ENCODE measurements at regions not wholly inside any gene's neighbourhood (a gene's known extent, or its start where the extent isn't known, plus 50 kb on each side); places are given as distances from the start of the nearest gene placed in this dataset.

- no peak for DNase-seq
These were observed 116.5 kb downstream of the C9orf50 start for GRCh38 chr9:129504404-129504803.

DNA sequence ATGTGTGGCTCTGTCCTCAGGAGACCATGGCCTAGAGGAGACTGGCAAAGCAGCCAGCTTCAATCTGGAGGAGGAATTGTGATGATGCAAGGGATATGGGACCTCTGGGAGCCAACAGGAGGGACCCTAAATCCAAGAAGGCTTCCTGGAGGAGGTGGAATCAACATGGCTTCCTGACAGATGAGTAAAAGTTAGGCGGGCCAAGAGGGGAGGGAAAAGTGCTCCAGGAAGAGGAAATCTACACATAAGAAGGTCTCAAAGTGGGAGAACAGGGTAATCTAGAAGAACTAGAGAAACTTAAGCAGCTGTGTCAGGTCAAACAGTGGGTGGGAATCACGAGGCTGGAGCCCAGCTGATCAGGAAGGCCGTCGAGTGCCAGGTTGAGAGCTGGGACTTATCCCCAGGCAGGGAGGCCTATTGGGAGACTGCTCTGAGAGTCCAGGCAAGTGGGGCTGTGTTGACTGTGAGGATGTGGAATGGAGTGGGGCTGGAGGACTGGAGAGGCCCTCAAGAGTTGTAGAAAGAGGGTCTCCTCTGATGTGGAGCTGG is 119.1 kb downstream of the C9orf50 start:
- DNase-seq: no peak

GRCh38 chr9:129500863-129501770 is 119.8 kb downstream of the C9orf50 start:
- DNase-seq: no peak

GRCh38 chr9:129500161-129500862 is 120.6 kb downstream of the C9orf50 start:
- DNase-seq: no peak

- no peak for DNase-seq
These were observed 122.2 kb downstream of the C9orf50 start for GRCh38 chr9:129498451-129499384.

- DNase-seq: no peak
These were observed 123.0 kb downstream of the C9orf50 start for GRCh38 chr9:129497813-129498450.

- DNase-seq: no peak
These were observed 123.7 kb downstream of the C9orf50 start for GRCh38 chr9:129497005-129497812.

GRCh38 chr9:129496473-129497004 is 124.4 kb downstream of the C9orf50 start:
- DNase-seq: peak; percentile 72

- peak; percentile 47 for DNase-seq
These were observed 125.1 kb downstream of the C9orf50 start for GRCh38 chr9:129495620-129496472.

DNA sequence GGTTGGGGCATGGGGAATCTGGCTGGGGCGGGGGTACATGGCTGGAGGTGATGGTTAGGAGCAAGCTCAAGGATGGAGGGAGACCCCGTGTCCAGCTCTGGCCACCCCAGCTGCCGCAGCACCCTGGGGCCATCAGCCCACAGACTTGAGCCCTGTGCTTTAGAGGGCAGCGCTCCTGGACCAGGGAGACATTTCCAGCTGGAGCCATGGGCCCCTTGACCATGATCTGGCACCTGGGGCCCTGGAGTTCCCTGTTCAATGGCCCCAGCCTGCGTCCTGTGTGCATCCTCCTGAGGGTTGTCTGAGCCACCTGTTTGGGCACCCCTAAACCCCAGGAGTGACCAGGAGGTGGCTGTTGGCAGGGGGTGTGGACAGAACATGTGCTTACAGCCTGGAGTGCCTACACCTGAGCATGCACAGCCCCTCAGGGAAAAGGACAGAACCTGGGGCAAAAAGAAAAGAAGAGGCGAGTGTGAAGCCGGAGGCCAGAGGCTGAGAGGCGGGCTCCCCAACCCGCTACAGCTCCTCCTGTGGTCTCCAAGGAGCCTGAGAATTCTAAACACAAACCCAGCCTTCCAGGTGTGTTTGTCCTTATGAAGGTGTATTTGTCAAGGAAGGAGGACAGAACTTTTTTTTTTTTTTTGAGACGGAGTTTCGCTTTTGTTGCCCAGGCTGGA is 126.7 kb downstream of the C9orf50 start:
- no peak for DNase-seq

DNA sequence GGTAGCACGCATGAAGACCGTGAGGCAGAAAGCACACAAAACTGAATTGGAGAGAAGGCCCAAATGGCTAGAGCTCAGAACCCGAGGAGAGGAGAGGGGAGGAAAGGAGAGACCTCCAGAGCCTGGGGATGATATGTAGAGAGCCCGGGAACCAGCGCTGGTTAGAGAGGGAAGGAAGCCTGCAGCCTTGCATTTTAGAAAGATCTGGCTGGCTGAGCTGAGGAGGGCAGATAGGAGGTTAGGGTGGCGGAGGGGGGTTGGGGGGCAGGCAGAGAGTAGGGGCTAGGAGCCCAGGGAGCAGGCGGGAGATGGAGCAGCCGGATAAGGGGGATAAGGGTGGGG is 127.2 kb downstream of the C9orf50 start:
- DNase-seq: no peak

DNA sequence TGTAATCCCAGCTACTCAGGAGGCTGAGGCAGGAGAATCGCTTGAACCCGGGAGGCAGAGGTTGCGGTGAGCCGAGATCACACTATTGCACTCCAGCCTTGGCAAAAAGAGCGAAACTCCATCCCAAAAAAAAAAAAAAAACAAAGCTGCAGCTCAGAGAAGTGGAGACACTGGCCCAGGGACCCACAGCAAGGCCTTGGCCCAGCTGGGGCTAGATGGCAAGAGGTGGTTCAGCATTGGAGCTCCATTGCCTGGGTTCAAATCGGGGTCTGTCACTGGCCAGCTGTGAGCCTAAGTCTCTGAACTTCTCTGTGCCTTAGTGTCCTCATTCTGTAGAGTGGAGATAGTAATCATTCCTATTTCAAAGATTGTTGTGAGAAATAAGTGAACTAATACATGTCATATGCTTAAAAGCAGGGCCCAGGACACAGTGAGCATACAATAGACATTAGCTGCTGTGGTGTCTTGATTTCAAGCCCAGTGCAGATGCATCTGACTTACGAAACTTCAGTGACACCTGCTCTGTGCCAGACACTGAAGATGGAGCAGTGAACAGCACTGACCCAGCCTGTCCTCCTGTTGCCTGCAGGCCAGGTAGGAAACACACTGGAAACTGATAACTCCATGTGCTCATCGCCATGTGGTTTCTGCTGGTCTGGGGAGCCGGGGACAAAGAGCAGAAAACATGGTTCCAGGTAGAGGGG is 127.7 kb downstream of the C9orf50 start:
- no peak for DNase-seq

DNA sequence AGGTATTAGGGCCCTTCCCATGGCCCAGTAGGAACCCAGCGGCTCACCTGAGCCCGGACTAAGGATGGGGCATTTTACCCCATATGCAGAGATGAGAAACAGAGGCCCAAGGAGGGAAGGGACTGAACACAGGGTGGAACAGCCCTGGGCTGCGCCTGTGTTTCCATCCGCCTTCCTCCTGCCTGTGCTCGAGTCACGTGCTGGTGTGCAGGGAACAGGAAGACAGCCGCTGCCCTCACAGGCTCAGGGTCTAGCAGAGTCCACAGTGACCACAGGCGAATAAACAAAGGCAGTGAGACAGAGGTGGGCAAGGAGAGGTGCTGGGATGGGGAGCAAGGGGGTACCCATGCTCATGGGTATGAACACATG is 129.4 kb downstream of the C9orf50 start:
- no peak for DNase-seq

DNA sequence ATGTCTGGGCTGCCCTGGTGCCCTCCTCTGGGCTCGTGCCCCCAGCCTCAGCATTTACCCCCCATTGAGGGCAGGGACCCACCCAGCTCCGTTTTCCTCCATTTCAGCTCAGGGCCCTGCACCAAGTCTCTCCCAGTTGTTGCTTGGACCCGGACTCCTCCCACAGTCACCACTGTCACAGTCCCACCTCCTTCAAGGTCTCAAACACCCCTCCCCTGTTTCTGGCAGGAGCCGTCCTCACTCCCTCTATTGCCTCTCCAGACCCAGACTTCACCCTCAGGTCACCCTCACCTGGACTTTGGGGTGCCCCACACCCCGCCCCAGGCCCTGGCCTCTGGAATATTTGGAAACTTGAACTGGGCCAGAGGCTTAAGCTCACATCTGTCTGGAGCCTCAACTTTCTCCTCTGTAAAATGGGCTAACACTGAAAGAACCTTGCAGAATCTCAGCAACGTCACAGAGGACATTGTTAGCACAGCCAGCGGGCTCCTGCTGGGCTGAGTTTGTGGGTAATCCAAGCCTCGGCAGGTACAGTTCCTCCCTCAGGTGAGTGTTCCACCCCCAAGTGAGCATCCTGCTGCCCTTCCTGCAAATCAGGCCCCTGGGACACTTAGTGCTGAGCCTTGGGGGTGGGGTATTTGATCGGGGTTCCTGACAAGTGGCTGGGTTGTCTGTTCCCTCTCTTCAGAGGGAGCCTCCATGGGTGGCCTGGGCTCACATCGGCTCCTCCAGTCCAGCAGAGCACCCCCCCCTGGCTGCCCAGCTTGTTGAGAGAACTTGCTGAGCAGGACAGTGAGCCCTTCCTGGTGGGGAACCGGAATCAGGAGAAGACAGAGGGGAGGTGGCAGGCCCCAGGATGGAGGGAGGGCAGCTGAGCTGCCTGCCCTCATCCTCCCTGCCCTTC is 130.1 kb downstream of the C9orf50 start:
- DNase-seq: no peak

GRCh38 chr9:129489838-129490582 is 130.9 kb downstream of the C9orf50 start:
- no peak for DNase-seq

DNA sequence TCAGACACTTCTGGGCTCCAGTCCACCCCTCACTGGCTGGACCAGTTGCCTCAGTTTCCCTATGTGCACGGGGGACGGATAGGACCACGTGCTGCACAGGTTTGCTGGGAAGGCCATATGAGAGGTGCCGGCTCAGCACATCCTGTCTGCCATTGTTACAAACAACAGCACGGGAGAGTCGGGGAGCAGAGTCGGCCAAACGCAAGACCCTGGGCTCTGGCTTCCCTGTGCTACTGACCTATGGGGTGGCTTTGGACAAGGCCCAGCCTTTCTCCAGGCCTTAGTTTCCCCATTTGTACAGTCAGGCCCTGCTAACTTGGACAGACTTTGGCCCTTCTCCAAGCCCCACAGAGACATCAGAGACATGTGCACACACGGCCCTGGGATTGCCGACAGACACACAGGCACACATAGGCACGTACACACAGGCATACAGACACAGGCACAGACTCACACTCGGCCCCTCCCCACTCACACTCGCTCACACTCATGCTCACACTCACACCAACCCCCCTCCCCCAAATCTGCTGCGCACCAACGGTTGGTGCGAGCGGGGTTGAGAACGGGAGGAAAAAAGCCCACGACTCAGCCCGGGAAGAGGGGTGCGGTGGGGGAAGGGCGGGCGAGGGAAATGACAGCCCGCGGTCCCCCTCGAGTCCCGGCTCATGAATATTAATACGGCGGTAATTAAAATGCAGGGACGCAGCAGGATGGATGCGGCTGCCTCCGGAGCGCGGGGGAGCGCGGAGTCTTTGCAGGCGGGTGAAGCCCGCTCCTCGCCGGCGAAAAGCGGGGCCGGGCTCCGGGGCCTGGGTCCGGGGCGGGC is 133.0 kb downstream of the C9orf50 start:
- no peak for DNase-seq
